Activated naive CD4-positive, alpha-beta T cell treated with Interleukin-2 at 50 U/mL for 16 hours (primary cell): ENCODE measurements at regions not wholly inside any gene's neighbourhood (a gene's known extent, or its start where the extent isn't known, plus 50 kb on each side); places are given as distances from the start of the nearest gene placed in this dataset.
"Not testable (repeated sequence)": the region's sequence is repeated elsewhere in the genome, so short reads cannot be mapped to it uniquely, and the experiment has no call there.

Experiments used
- DNase-seq: peaks from one replicate; pipeline ENCODE4 v3.0.0-alpha.2; 2020

DNA sequence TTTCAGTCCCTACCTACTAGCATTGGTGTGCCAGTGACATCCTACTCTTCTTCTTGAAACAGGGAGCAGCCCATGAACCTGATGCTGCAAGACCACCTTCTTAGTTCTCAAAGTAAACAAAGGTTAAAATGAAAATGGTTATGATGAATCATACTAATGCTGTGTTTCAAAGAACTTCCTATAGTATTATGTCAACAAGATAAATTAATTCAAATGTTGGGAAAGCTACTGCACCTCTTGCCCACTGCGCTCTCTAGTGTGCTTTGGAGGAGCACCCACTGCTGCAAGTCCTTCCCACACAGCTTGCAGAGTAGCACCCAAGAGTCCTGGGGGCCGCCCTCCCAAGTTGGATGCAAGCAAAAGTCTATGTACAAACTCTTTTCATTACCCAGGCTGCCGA lies 81.1 kb downstream of the CD200R1L start:
- DNase-seq, result no peak

DNA sequence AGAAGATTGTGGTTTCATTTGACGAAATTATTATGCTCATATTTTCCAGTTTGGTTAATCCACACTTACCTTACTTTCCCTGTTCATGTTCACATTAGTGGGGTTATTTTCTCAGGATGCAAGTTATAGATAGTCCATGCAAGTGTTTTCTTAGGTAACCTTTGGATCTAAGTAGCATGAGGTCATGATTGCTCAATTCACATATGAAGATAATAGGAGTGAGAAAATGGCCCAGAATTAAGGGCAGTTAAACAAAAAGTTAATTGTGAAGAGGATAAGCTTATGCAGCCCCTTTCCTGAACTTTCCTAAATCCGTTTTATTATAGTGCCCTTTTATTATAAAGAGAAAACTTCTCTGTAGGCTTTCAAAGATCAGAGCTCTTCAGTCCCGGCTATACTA lies 83.4 kb downstream of the CD200R1L start:
- no peak for DNase-seq

GRCh38 chr3:112761062-112761638 lies 85.5 kb downstream of the CD200R1L start:
- no peak for DNase-seq

DNA sequence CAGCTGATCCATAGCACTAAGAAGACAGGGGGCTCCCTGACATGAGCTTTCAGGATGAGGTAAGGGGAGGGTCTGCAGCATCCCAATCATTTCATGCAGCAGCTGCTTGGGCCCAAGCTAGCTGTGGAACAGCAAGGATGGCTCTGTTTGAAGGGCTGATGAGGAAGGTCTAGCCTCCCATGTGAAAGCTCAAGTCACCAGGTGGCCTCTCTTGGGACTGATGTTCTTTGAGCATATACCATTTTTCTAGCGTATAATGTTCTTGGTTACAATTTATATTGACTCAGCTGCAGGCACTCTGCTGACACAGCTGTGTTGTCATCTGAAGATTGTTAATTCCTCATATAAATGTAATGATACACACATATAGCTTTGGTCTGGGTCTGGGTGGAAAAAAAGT lies 87.0 kb downstream of the CD200R1L start:
- no peak for DNase-seq

DNA sequence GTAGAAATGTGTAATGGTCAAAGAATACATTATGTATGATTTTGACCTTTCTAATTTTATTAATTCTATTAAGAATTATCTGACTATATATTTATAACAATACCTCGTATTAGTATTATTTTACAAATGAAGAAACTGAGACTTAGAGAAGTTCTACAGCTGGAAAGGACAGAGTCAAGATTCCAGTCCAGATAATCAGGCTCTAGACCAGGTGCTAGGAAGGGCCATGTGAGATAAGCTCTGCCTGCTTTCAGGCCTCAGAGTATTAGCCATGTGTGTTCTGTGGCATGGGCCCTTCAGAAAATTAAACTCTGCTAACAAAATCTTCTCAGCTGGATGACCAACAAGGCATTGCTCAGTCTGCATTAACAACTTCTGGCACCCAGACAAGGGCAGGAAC lies 87.5 kb downstream of the CD200R1L start:
- no peak for DNase-seq

DNA sequence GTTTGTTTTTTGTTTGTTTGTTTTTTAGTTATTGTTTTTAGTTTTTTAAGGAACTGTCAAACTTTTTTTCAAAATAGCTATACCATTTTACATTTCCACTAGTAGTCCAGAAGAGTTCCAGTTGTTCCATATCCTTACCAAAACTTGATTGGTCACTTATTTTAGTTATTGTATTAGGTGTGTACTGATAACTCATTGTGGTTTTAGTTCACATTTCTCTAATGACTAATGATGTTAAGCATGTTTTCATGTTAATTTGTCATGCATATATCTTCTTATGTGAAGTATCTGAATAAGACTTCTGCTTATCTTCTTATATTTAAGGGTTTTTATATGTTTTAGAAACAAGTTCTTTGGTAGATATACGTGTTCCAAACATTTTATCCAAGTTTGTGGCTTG lies 89.5 kb downstream of the CD200R1L start:
- no peak for DNase-seq

DNA sequence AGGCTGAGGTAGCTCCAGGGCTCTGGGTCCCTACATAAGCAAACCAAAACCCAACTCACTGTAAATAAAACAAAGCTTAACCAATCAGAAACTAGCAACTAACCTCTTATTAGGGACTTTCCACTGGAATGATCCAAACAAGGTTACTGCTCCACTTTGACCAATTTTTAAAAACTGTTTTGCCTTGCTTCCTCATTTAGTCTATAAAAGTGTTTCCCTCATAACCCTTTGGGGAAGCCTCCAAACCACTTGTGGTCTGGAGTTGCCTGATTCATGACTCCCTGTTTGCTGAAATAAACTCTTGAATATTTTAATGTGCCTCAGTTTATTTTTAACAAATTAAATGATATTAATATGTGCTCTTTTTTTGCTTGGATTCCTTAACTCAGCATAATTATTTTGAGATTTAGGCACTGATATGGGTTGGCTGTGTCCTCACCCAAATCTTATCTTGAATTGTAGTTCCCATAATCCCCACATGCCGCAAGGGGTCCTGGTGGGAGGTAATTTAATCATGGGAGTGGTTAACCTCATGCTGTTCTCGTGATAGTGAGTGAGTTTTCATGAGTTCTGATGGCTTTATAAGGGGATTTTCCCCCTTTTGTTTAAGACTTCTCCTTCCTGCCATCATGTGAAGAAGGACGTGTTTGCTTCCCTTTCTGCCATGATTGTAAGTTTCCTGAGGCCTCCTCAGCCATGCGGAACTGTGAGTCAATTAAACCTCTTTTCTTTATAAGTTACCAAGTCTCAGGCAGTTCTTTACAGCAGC lies 90.6 kb downstream of the CD200R1L start:
- DNase-seq, result no peak

DNA sequence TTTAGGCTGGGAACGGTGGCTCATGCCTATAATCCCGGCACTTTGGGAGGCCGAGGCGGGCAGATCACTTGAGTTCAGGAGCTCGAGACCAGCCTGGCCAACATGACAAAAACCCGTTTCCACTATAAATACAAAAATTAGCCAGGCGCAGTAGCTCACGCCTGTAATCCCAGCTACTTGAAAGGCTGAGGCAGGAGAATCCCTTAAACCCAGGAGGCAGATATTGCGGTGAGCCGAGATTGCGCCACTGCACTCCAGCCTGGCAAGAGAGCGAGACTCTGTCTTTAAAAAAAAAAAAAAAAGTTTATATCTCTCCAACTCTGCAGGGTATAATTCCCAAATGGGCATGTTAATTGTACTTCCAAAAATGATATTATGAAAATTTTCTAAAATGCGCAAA lies 91.6 kb downstream of the CD200R1L start:
- not testable (repeated sequence) for DNase-seq

- no peak for DNase-seq
Observed at GRCh38 chr3:112751564-112752512, 94.8 kb downstream of the CD200R1L start.

DNA sequence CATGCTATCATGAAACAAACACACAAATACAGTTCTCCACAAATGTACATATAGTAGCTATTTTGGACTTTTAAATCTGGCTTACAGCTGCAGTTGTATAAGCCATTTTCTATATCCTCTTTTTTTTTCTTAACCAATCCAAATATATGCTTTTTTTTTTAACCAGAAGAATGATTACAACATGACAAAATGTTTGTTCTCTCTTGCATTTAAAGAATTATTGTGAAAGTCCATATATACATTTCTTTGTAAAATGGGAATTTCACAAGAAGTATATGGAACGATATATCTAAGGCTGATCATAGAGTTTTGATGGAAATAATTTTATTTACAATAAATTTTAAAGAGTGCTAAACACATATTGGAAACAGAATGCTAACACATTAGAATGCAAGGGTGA lies 95.6 kb downstream of the CD200R1L start:
- DNase-seq, result no peak

GRCh38 chr3:112747624-112748023 lies 99.0 kb downstream of the CD200R1L start:
- DNase-seq, result no peak

DNA sequence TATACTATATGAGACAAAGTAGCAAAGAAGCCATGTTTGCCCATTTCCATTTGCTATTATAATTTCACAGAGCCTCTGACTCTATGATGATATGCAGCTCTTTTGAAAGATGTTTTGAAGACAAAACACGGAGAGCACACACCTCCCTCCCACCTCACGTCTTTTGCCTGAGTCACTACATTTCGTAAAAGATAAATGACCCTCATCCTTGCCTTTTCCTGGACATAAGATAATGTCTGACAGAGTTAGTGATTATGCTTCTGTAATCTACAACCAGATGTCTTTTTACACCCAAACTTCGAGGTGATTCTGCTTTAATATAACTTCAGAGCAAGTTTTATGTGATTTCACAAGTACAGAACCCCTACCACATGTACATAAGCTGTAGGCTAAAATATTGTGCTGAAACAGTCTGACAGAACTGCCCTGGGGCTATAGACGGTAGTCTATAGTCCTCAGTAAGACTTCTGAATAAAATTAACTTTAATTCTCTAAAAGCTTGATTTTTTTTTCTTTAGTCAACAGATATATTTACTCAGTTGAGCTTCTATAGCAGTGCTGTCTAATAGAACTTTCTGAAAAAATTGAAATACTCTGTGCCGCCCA lies 99.9 kb downstream of the CD200R1L start:
- DNase-seq, result no peak

- no peak for DNase-seq
Observed at GRCh38 chr3:112745567-112746248, 101.0 kb downstream of the CD200R1L start.

DNA sequence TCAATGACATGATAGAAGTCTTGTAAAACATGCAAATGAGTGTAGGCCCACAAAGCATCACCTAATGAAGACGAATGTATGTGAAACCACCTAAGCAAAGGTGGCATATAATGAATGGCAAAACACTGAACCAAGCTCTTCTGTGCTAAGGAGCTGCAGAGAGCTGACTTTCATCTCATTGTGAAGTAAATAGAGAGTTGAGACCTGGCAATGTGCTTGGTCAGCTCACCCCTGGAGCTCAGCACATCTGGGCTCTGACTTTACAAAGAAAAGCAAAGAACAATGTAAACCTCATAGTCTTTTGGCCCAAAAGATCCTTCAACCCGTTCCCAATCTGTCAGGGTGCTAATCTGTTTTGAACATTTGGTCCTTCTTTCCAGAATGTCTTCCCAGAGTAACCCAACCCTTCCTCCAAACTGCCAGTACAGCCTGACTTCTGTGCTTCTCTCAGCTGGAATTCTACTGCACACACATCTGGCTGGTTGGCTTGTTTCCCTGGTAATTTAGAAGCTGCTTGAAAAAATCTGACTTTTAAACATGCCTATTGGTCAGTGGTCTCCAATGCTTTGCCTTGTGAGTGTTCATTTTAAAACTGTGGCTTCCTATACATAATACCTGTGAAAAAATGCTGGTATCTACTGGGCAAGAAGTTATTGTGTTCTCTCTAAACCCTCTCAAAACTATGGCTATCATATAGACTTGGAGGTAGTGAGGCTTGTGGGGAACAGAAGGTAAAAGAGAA lies 101.7 kb downstream of the CD200R1L start:
- DNase-seq, result no peak

- DNase-seq, result no peak
Observed at GRCh38 chr3:112744106-112744505, 102.6 kb downstream of the CD200R1L start.

GRCh38 chr3:112742934-112743333 lies 102.0 kb upstream of the CCDC80 start:
- DNase-seq, result no peak

- DNase-seq, result no peak
Observed at GRCh38 chr3:112741983-112742382, 101.0 kb upstream of the CCDC80 start.

DNA sequence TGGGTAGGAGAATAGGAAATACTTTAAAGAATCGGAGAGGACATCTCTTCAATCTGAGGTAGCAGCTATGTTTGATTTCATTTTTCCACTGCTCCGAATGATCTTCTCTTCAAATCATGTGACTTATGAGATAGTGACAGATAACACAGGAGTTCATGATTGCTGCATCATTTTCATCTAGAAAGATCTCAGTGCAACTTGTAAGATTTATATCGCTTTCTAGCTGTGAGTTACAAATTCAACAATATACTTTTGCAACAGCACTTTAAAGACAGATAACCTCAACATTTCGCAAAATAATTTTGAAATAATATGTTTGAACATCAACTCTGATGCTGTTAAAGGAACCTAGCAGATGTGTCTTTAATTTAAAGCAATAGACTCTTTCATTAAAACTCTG lies 99.9 kb upstream of the CCDC80 start:
- DNase-seq, result no peak

- no peak for DNase-seq
Observed at GRCh38 chr3:112739252-112739965, 98.5 kb upstream of the CCDC80 start.

GRCh38 chr3:112738366-112738765 lies 97.4 kb upstream of the CCDC80 start:
- no peak for DNase-seq
